ENCODE measurements at regions not wholly inside any gene's neighbourhood (a gene's known extent, or its start where the extent isn't known, plus 50 kb on each side); places are given as distances from the start of the nearest gene placed in this dataset.
A peak's percentile ranks its signal among the peaks of the same experiment; 100 is the strongest.

GRCh38 chr1:48106049-48106448, 108.9 kb upstream of the TRABD2B start:
- TF ChIP-seq ZNF248 (tag by site-specific recombination; IDR thresholded peaks at IDR 0.05) (no peak), ZNF488 (tag by site-specific recombination; IDR thresholded peaks at IDR 0.05) (no peak), ZNF280D (tag by site-specific recombination; IDR thresholded peaks at IDR 0.05) (no peak), ZNF24 (tag by site-specific recombination; IDR thresholded peaks at IDR 0.05) (no peak), ZNF394 (tag by site-specific recombination; IDR thresholded peaks at IDR 0.05; ENCODE audit: borderline replicate concordance) (no peak), GLI2 (tag by site-specific recombination; IDR thresholded peaks at IDR 0.05; ENCODE audit: borderline replicate concordance, low read depth) (no peak)
- Histone ChIP-seq H3K4me1 (ENCODE audit: control insufficient read depth, insufficient read depth, low read length) (no peaks in the 10 kb centered on the region), H3K9me3 (ENCODE audit: control insufficient read depth, insufficient read depth, low read depth, low read length) (no peaks in the 10 kb centered on the region), H3K27ac (ENCODE audit: extremely low read depth, low read depth, low read length) (no peak overlapping the region), H3K4me3 (ENCODE audit: low read depth, low read length) (no peak overlapping the region), H3K36me3 (ENCODE audit: control insufficient read depth in 2 of 2, insufficient read depth in 1 of 2, low read length in 2 of 2) (no peaks in the 10 kb centered on the region)
- ChIA-PET CTCF (interaction anchor here (0.6 to 1.3 kb wide), 8 partner anchors 20 to 993 kb away, joined by 3 to 9 read pairs (median 4); no protein-coding TSS in a partner anchor), POLR2A (no interaction called here)

- Histone ChIP-seq H3K36me3 (ENCODE audit: control insufficient read depth in 2 of 2, insufficient read depth in 1 of 2, low read length in 2 of 2) (no peaks in the 10 kb centered on the region), H3K4me3 (ENCODE audit: low read depth, low read length) (no peak overlapping the region), H3K4me1 (ENCODE audit: control insufficient read depth, insufficient read depth, low read length) (no peaks in the 10 kb centered on the region), H3K9me3 (ENCODE audit: control insufficient read depth, insufficient read depth, low read depth, low read length) (no peaks in the 10 kb centered on the region), H3K27ac (ENCODE audit: extremely low read depth, low read depth, low read length) (no peak overlapping the region)
- ChIA-PET POLR2A (no interaction called here), CTCF (interaction anchor here (0.6 to 1.4 kb wide), 9 partner anchors 19 to 125 kb away, joined by 3 to 9 read pairs (median 3); no protein-coding TSS in a partner anchor)
- TF ChIP-seq ZBTB20 (tag by site-specific recombination; IDR thresholded peaks at IDR 0.05) (no peak), CTCF (tag by site-specific recombination; IDR thresholded peaks at IDR 0.05) (peak; percentile 37; the same call in 1 of the 2 replicates), ZNF560 (tag by site-specific recombination; IDR thresholded peaks at IDR 0.05; ENCODE audit: borderline replicate concordance) (no peak), PRDM6 (tag by site-specific recombination; IDR thresholded peaks at IDR 0.05) (no peak)
Observed at GRCh38 chr1:48105165-48105564, 108.0 kb upstream of the TRABD2B start.

- POLR2A ChIA-PET = no interaction called here
- Histone ChIP-seq H3K9me3 (ENCODE audit: control insufficient read depth, insufficient read depth, low read depth, low read length) (no peaks in the 10 kb centered on the region), H3K4me3 (ENCODE audit: low read depth, low read length) (no peak overlapping the region), H3K27ac (ENCODE audit: extremely low read depth, low read depth, low read length) (no peak overlapping the region), H3K36me3 (ENCODE audit: control insufficient read depth in 2 of 2, insufficient read depth in 1 of 2, low read length in 2 of 2) (no peaks in the 10 kb centered on the region), H3K4me1 (ENCODE audit: control insufficient read depth, insufficient read depth, low read length) (no peaks in the 10 kb centered on the region)
- CTCF ChIA-PET = no interaction called here
- TF ChIP-seq ZSCAN4 (tag by site-specific recombination; IDR thresholded peaks at IDR 0.05) (peak; percentile 80), ZNF544 (tag by site-specific recombination; IDR thresholded peaks at IDR 0.05) (0 out of 2 replicates have a peak, but pooled peaks have one; percentile 30), KLF17 (tag by site-specific recombination; IDR thresholded peaks at IDR 0.05) (no peak), ZBTB20 (tag by site-specific recombination; IDR thresholded peaks at IDR 0.05) (no peak), ZNF610 (tag by site-specific recombination; IDR thresholded peaks at IDR 0.05; ENCODE audit: borderline replicate concordance) (no peak)
Observed at GRCh38 chr1:48103495-48103894, 106.3 kb upstream of the TRABD2B start.

All from HEK293 (cell line).